HCT116 (cell line): ENCODE measurements at regions not wholly inside any gene's neighbourhood (a gene's known extent, or its start where the extent isn't known, plus 50 kb on each side); places are given as distances from the start of the nearest gene placed in this dataset.

Experiments
- ATAC-seq: fragments of 200-7000 bp; cut with Tn5 transposase; 2 replicates; pipeline ENCODE4 v1.9.1; 2020; ENCODE audit warnings: mild to moderate bottlenecking, moderate library complexity
- BruUV-seq: library from RNA; stranded (reverse); fragments of 400-500 nt; replicated peaks from 2 replicates; lab custom pipeline; 2021; lab: Mats Ljungman, UMichigan
- CTCF ChIA-PET: fragments of 300-600 bp; sonication (Branson Sonifier 250); formaldehyde crosslinking; loops from one replicate; lab custom pipeline; 2021; ENCODE audit warnings: antibody characterized with exemption; lab: Charles Lee
- POLR2A ChIA-PET: fragments of 300-600, 350-600 bp; sonication (Branson Sonifier 250); formaldehyde crosslinking; loops from one replicate; lab custom pipeline; 2021; ENCODE audit warnings: antibody characterized with exemption; lab: Charles Lee
- RAD21 ChIA-PET, 2 experiments: fragments of 300-600 bp; sonication (Branson Sonifier 250); formaldehyde crosslinking; loops; one replicate each; lab custom pipeline; 2023; ENCODE audit warnings: low total read pairs in 2 of 2; ENCODE audit not compliant: uncharacterized antibody in 2 of 2, unreplicated experiment in 2 of 2, low non-redundant PET in 1 of 2; lab: Charles Lee
- DNase-seq: peaks from one replicate; pipeline ENCODE4 v3.0.0-alpha.2; 2010; ENCODE audit warnings: low read depth, low spot score
- H2AFZ ChIP-seq: fragments of 200-600 bp; shearing (Covaris generic), sonication (generic); 2 replicates; pipeline ENCODE4 v1.6.1; 2017; ENCODE audit warnings: low read depth, mixed run types, mixed read lengths, antibody characterized with exemption, low read length; ENCODE audit not compliant: poor library complexity, severe bottlenecking
- H3K27ac ChIP-seq: 2 replicates; pipeline ENCODE4 v1.5.1; 2012; ENCODE audit warnings: low read depth, low read length
- H3K27me3 ChIP-seq: fragments of 200-600 bp; sonication (generic); 2 replicates; pipeline ENCODE4 v1.6.1; 2016; ENCODE audit warnings: mixed run types, low read length, mixed read lengths; ENCODE audit not compliant: insufficient read depth
- H3K36me3 ChIP-seq, 2 experiments: fragments of 200-500 bp in 1 of 2; fragments of 200-600 bp in 1 of 2; sonication (Bioruptor generic) in 1 of 2; sonication (generic) in 1 of 2; 2 replicates each; pipeline versions ENCODE4 v1.5.1 to v1.6.1; 2014 to 2016; ENCODE audit warnings: low read length in 2 of 2, inconsistent platforms in 1 of 2, mixed read lengths in 1 of 2, mixed run types in 1 of 2; ENCODE audit not compliant: insufficient read depth in 2 of 2, control insufficient read depth in 1 of 2
- H3K4me1 ChIP-seq, 2 experiments: fragments of 200-600 bp in 1 of 2; sonication (generic) in 1 of 2; 2 replicates each; pipeline versions ENCODE4 v1.5.1 to v1.6.1; 2012 to 2017; ENCODE audit warnings: low read length in 2 of 2, inconsistent platforms in 1 of 2, mild to moderate bottlenecking in 1 of 2, mixed read lengths in 1 of 2, mixed run types in 1 of 2, moderate library complexity in 1 of 2; ENCODE audit not compliant: insufficient read depth in 2 of 2, control insufficient read depth in 1 of 2
- H3K4me2 ChIP-seq: fragments of 200-600 bp; sonication (generic); 2 replicates; pipeline ENCODE4 v1.6.1; 2017; ENCODE audit warnings: mixed run types, low read length, mixed read lengths
- H3K4me3 ChIP-seq, 2 experiments: fragments of 200-600 bp in 1 of 2; sonication (generic) in 1 of 2; replicated peaks in 1 of 2; 2 replicates each; pipeline ENCODE4 v1.5.1; 2011 to 2016; ENCODE audit warnings: low read length in 2 of 2, control low read depth in 1 of 2, low read depth in 1 of 2, mild to moderate bottlenecking in 1 of 2, mixed read lengths in 1 of 2, mixed run types in 1 of 2
- H3K79me2 ChIP-seq: fragments of 200-600 bp; sonication (generic); 2 replicates; pipeline ENCODE4 v1.6.1; 2017; ENCODE audit warnings: mild to moderate bottlenecking, mixed run types, low read length, moderate library complexity, mixed read lengths; ENCODE audit not compliant: insufficient read depth
- H3K9ac ChIP-seq: fragments of 200-600 bp; sonication (generic); 2 replicates; pipeline ENCODE4 v1.6.1; 2016; ENCODE audit warnings: low read length, mixed read lengths
- H3K9me2 ChIP-seq: fragments of 200-600 bp; sonication (generic), shearing (Covaris generic); 2 replicates; pipeline ENCODE4 v1.6.1; 2017; ENCODE audit warnings: mixed run types, mild to moderate bottlenecking, moderate library complexity; ENCODE audit not compliant: insufficient read depth
- H3K9me3 ChIP-seq, 2 experiments: fragments of 200-500 bp in 1 of 2; fragments of 200-600 bp in 1 of 2; sonication (Bioruptor generic) in 1 of 2; sonication (generic) in 1 of 2; 2 replicates each; pipeline ENCODE4 v1.6.1; 2014 to 2017; ENCODE audit warnings: low read length in 2 of 2, mixed read lengths in 2 of 2, inconsistent platforms in 1 of 2, low read depth in 1 of 2, mild to moderate bottlenecking in 1 of 2, mixed run types in 1 of 2, moderate library complexity in 1 of 2; ENCODE audit not compliant: control insufficient read depth in 1 of 2, insufficient read depth in 1 of 2
- H4K20me1 ChIP-seq: fragments of 200-600 bp; sonication (generic), shearing (Covaris generic); 2 replicates; pipeline ENCODE4 v1.6.1; 2017; ENCODE audit warnings: mixed run types, mild to moderate bottlenecking, moderate library complexity; ENCODE audit not compliant: insufficient read depth
- CBX3 ChIP-seq: IDR thresholded peaks from 2 replicates; pipeline ENCODE4 v1.6.1; 2012; ENCODE audit warnings: low read depth
- EGR1 ChIP-seq: IDR thresholded peaks from 2 replicates; pipeline ENCODE4 v1.6.1; 2012; ENCODE audit warnings: low read depth
- FOSL1 ChIP-seq: IDR thresholded peaks from 2 replicates; pipeline ENCODE4 v1.6.1; 2012; ENCODE audit warnings: low read depth
- JUND ChIP-seq: IDR thresholded peaks from 2 replicates; pipeline ENCODE4 v1.6.1; 2012
- POLR2AphosphoS5 ChIP-seq: IDR thresholded peaks from 2 replicates; pipeline ENCODE4 v1.6.1; 2011; ENCODE audit warnings: mild to moderate bottlenecking, low read depth, low read length, moderate library complexity
- RAD21 ChIP-seq: IDR thresholded peaks from 2 replicates; pipeline ENCODE4 v1.6.1; 2012; ENCODE audit warnings: low read depth, mild to moderate bottlenecking
- SIN3A ChIP-seq: IDR thresholded peaks from 2 replicates; pipeline ENCODE4 v1.6.1; 2012; ENCODE audit warnings: low read depth
- ZBTB33 ChIP-seq: IDR thresholded peaks from 2 replicates; pipeline ENCODE4 v1.6.1; 2011; ENCODE audit warnings: mild to moderate bottlenecking, low read length, moderate library complexity; ENCODE audit not compliant: insufficient replicate concordance; ENCODE audit errors: extremely low read depth
- ZNF274 ChIP-seq: fragments of 200-500 bp; sonication (Bioruptor generic); IDR thresholded peaks from 2 replicates; pipeline ENCODE4 v1.6.1; 2014; ENCODE audit warnings: mild to moderate bottlenecking, low read depth, low read length, inconsistent platforms
- intact Hi-C: fragments of 100-400 bp; cut with micrococcal nuclease; formaldehyde crosslinking; loops from 2 replicates; pipeline ENCODE4 v1.10.0; 2022
- TF ChIP-seq, protein P1 (sequence below): IDR thresholded peaks from 2 replicates; pipeline ENCODE4 v1.6.1; 2012; ENCODE audit warnings: low read depth
- TF ChIP-seq, protein P2 (sequence below): IDR thresholded peaks from 2 replicates; pipeline ENCODE4 v1.6.1; 2012

DNA sequence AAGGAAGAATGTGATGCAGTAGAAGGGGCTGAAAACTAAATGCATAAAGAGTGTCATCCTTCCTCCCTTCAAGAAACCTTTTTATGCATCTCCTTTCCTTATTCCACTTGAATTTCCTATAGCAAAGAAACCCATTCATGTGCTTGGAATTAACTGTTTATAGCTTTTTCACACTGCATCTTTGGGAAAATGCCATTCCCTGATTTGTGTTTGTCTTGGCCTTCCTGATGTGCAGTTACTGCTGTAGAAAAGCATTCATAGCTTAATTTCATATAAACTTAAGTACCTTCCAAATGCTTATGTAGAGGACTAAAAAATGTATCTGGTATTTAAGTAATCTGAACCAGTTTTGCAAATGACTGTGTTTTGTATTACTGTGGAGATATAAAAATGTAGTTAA lies 61.8 kb downstream of the SDR9C7 start:
- no peaks in the 10 kb centered on the region for H3K79me2 ChIP-seq
- no peaks in the 10 kb centered on the region for H3K36me3 ChIP-seq
- POLR2A ChIA-PET: no interaction called here
- intact Hi-C loops: no loop called here
- RAD21 ChIA-PET: no interaction called here
- BruUV-seq: no TSS peak
- no peak overlapping the region for H3K4me2 ChIP-seq
- CTCF ChIA-PET: no interaction called here
- H3K9me2 ChIP-seq: no peaks in the 10 kb centered on the region
- no peaks in the 10 kb centered on the region for H4K20me1 ChIP-seq
- ATAC-seq (no peak), DNase-seq (no peak)
- H3K27me3 ChIP-seq: no peaks in the 10 kb centered on the region
- TF ChIP-seq JUND (no peak), ZNF274 (no peak), EGR1 (no peak), RAD21 (no peak), ZBTB33 (no peak), CBX3 (no peak), SIN3A (no peak), FOSL1 (no peak), POLR2AphosphoS5 (no peak)
- TF ChIP-seq, protein P1, sequence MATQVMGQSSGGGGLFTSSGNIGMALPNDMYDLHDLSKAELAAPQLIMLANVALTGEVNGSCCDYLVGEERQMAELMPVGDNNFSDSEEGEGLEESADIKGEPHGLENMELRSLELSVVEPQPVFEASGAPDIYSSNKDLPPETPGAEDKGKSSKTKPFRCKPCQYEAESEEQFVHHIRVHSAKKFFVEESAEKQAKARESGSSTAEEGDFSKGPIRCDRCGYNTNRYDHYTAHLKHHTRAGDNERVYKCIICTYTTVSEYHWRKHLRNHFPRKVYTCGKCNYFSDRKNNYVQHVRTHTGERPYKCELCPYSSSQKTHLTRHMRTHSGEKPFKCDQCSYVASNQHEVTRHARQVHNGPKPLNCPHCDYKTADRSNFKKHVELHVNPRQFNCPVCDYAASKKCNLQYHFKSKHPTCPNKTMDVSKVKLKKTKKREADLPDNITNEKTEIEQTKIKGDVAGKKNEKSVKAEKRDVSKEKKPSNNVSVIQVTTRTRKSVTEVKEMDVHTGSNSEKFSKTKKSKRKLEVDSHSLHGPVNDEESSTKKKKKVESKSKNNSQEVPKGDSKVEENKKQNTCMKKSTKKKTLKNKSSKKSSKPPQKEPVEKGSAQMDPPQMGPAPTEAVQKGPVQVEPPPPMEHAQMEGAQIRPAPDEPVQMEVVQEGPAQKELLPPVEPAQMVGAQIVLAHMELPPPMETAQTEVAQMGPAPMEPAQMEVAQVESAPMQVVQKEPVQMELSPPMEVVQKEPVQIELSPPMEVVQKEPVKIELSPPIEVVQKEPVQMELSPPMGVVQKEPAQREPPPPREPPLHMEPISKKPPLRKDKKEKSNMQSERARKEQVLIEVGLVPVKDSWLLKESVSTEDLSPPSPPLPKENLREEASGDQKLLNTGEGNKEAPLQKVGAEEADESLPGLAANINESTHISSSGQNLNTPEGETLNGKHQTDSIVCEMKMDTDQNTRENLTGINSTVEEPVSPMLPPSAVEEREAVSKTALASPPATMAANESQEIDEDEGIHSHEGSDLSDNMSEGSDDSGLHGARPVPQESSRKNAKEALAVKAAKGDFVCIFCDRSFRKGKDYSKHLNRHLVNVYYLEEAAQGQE: no peak
- TF ChIP-seq, protein P2, sequence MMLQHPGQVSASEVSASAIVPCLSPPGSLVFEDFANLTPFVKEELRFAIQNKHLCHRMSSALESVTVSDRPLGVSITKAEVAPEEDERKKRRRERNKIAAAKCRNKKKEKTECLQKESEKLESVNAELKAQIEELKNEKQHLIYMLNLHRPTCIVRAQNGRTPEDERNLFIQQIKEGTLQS: no peak
- H3K9me3 ChIP-seq: peaks cover 0 to 2% of the 10 kb centered on the region in 2 experiments; a peak in 1 of 4 replicates
- H3K4me3 ChIP-seq: no peak overlapping the region
- no peaks in the 10 kb centered on the region for H3K4me1 ChIP-seq
- no peak overlapping the region for H2AFZ ChIP-seq
- H3K27ac ChIP-seq: no peak overlapping the region
- H3K9ac ChIP-seq: no peak overlapping the region
